ENCODE measurements at regions not wholly inside any gene's neighbourhood (a gene's known extent, or its start where the extent isn't known, plus 50 kb on each side); places are given as distances from the start of the nearest gene placed in this dataset.

GRCh38 chr13:30049692-30050091, 199.3 kb upstream of the UBL3 start:
- CTCF ChIA-PET: no interaction called here
- Histone ChIP-seq H3K9me3 (replicated peaks; ENCODE audit: control insufficient read depth, insufficient read depth, low read length) (no peaks in the 10 kb centered on the region), H3K27me3 (ENCODE audit: control insufficient read depth in 2 of 2, insufficient read depth in 2 of 2, low read length in 2 of 2) (peaks cover 0 to 1% of the 10 kb centered on the region in 2 experiments), H3K4me2 (ENCODE audit: insufficient read depth, low read length) (no peak overlapping the region), H2AFZ (ENCODE audit: low read depth, low read length) (no peak overlapping the region), H3K9ac (replicated peaks; ENCODE audit: extremely low read depth, insufficient read depth, low read length) (no peak overlapping the region), H3K4me3 (replicated peaks in 1 of 3; ENCODE audit: insufficient read depth in 1 of 3, low read depth in 1 of 3, low read length in 3 of 3) (no peak overlapping the region), H3K79me2 (ENCODE audit: control insufficient read depth, insufficient read depth, low read length) (no peaks in the 10 kb centered on the region), H3K27ac (ENCODE audit: insufficient read depth, low read depth, low read length) (no peak overlapping the region), H3K36me3 (ENCODE audit: control insufficient read depth in 2 of 2, extremely low read depth in 1 of 2, insufficient read depth in 2 of 2, low read length in 2 of 2) (no peaks in the 10 kb centered on the region), H3K4me1 (ENCODE audit: control insufficient read depth, extremely low read depth, insufficient read depth, low read length) (no peaks in the 10 kb centered on the region), H3K9me1 (replicated peaks; ENCODE audit: control insufficient read depth, extremely low read depth, insufficient read depth, low read length) (no peaks in the 10 kb centered on the region), H4K20me1 (replicated peaks; ENCODE audit: control insufficient read depth, extremely low read depth, insufficient read depth, low read length) (no peaks in the 10 kb centered on the region)
- TF ChIP-seq POLR2AphosphoS5 (IDR thresholded peaks at IDR 0.05; ENCODE audit: insufficient read depth, low read depth, low read length) (no peak), FOS (IDR thresholded peaks at IDR 0.05; ENCODE audit: borderline replicate concordance, insufficient read depth, low read length) (no peak), JUN (IDR thresholded peaks at IDR 0.05; ENCODE audit: borderline replicate concordance, insufficient read depth, insufficient read length, low read depth) (no peak), EZH2 (IDR thresholded peaks at IDR 0.05; ENCODE audit: borderline replicate concordance, low read depth, low read length, severe bottlenecking) (no peak), GATA2 (IDR thresholded peaks at IDR 0.05; ENCODE audit: insufficient read depth, insufficient read length, low read depth, low read length) (no peak), MAX (IDR thresholded peaks at IDR 0.05; ENCODE audit: insufficient read depth, insufficient read length) (no peak), CTCF (IDR thresholded peaks at IDR 0.05; ENCODE audit: extremely low read depth in 1 of 2, insufficient read depth in 1 of 2, low read depth in 1 of 2, low read length in 2 of 2) (no peak), MYC (IDR thresholded peaks at IDR 0.05; ENCODE audit: low read depth, low read length) (no peak), POLR2A (IDR thresholded peaks at IDR 0.05; ENCODE audit: low read depth, low read length) (no peak)
- DNase-seq (ENCODE audit: low read depth, low spot score) (no peak), FAIRE-seq (no peak)
- no TSS peak for BruUV-seq (replicated peaks)
- POLR2A ChIA-PET: no interaction called here
- dilution Hi-C loops (cut with MboI; ENCODE audit: extremely low pct_ligation_motif_present, low sequenced_read_pairs) (no loop called here), intact Hi-C loops (cut with micrococcal nuclease) (no loop called here)
